AG04450 (cell line): ENCODE measurements at regions not wholly inside any gene's neighbourhood (a gene's known extent, or its start where the extent isn't known, plus 50 kb on each side); places are given as distances from the start of the nearest gene placed in this dataset.

Experiments
- CTCF ChIA-PET: fragments of 300-600, 350-600 bp; formaldehyde crosslinking; extraction: SDS; loops from one replicate; lab custom pipeline; 2022; ENCODE audit warnings: antibody characterized with exemption, inconsistent platforms; lab: Charles Lee
- POLR2A ChIA-PET: fragments of 350-600 bp; formaldehyde crosslinking; extraction: SDS; loops from one replicate; lab custom pipeline; 2021; ENCODE audit warnings: antibody characterized with exemption, inconsistent platforms; lab: Yijun Ruan, JAX
- DNase-seq: peaks from one replicate; pipeline ENCODE4 v3.0.0-alpha.2; 2011; ENCODE audit warnings: low read depth, low spot score
- H3K27ac ChIP-seq: one replicate; pipeline ENCODE4 v1.5.1; 2012; ENCODE audit warnings: low read depth, low read length, control low read depth
- H3K27me3 ChIP-seq: one replicate; pipeline ENCODE4 v1.6.0; 2012; ENCODE audit warnings: low read length; ENCODE audit not compliant: control insufficient read depth, insufficient read depth
- H3K4me3 ChIP-seq: 2 replicates; pipeline ENCODE4 v1.5.1; 2011; ENCODE audit warnings: mild to moderate bottlenecking, low read depth, low read length, control low read depth
- H3K9me3 ChIP-seq: 2 replicates; pipeline ENCODE4 v1.5.1; 2012; ENCODE audit warnings: low read length; ENCODE audit not compliant: control insufficient read depth, insufficient read depth
- CTCF ChIP-seq: IDR thresholded peaks from 2 replicates; pipeline ENCODE4 v1.5.1; 2011; ENCODE audit warnings: low read depth, low read length, control low read depth, inconsistent platforms

- no peaks in the 10 kb centered on the region for H3K9me3 ChIP-seq
- H3K4me3 ChIP-seq, result no peak overlapping the region
- H3K27me3 ChIP-seq, result no peaks in the 10 kb centered on the region
- ChIA-PET CTCF (no interaction called here), POLR2A (no interaction called here)
- no peak overlapping the region for H3K27ac ChIP-seq
- no peak for TF ChIP-seq CTCF
- DNase-seq, result no peak
These were observed 123.1 kb upstream of the KRR1 start for GRCh38 chr12:75634244-75635222.

DNA sequence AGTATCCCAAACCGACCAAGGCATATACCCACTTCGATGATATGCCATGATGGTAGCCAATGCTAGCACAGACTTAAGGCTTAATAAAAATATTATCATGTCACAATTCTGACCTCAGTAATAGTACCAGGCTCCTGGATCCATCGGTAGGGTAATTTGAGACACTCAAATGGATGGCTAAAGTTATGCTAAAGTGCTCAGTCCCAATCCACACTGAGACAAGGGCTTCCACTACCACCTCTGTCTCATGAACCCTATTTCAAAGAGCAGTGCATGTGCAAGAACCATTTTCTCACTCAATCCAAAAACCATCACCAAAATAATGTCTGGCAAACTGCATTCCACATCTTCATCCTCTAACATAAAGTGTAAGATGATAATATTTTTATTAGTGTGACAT is 122.4 kb upstream of the KRR1 start:
- ChIA-PET POLR2A (no interaction called here), CTCF (no interaction called here)
- no peaks in the 10 kb centered on the region for H3K27me3 ChIP-seq
- H3K27ac ChIP-seq, result no peak overlapping the region
- DNase-seq, result no peak
- H3K9me3 ChIP-seq, result no peaks in the 10 kb centered on the region
- no peak overlapping the region for H3K4me3 ChIP-seq
- TF ChIP-seq CTCF, result no peak

GRCh38 chr12:75632442-75632841 is 121.0 kb upstream of the KRR1 start:
- no peaks in the 10 kb centered on the region for H3K27me3 ChIP-seq
- no peak overlapping the region for H3K4me3 ChIP-seq
- DNase-seq, result no peak
- no peak overlapping the region for H3K27ac ChIP-seq
- H3K9me3 ChIP-seq, result no peaks in the 10 kb centered on the region
- no peak for TF ChIP-seq CTCF
- POLR2A ChIA-PET, result no interaction called here
- CTCF ChIA-PET, result no interaction called here

DNA sequence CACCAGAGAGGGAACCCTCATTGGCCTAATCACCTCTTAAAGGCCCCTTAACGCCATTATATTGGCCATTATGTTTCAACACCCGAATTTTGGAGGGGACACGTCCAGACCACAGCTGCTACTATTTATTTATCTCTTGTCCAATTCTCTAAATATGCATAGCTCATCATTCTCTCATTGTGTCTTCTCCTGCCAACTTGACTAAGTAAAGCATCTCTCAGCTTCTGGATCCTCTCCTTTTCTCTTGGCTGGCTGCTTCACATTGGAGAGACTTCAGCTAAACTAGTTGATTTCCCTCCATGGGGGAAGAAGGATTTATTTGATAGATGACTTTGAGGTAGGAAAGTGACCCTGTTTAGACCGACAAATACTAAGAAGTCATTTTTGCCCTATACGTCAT is 120.4 kb upstream of the KRR1 start:
- POLR2A ChIA-PET, result no interaction called here
- H3K27ac ChIP-seq, result no peak overlapping the region
- no peaks in the 10 kb centered on the region for H3K9me3 ChIP-seq
- no peak for DNase-seq
- CTCF ChIA-PET, result interaction anchor here (0.6 kb wide), 1 partner anchor 1307 kb away, joined by 5 read pairs; no protein-coding TSS in a partner anchor
- no peaks in the 10 kb centered on the region for H3K27me3 ChIP-seq
- no peak overlapping the region for H3K4me3 ChIP-seq
- no peak for TF ChIP-seq CTCF

GRCh38 chr12:75630091-75630490 is 118.7 kb upstream of the KRR1 start:
- ChIA-PET CTCF (interaction anchor here (1.5 kb wide), 1 partner anchor 103 kb away, joined by 3 read pairs; no protein-coding TSS in a partner anchor), POLR2A (no interaction called here)

More at GRCh38 chr12:75630091-75630490, 118.7 kb upstream of the KRR1 start:
- H3K27ac ChIP-seq, result no peak overlapping the region
- DNase-seq, result no peak
- no peaks in the 10 kb centered on the region for H3K27me3 ChIP-seq
- TF ChIP-seq CTCF, result no peak
- no peak overlapping the region for H3K4me3 ChIP-seq
- no peaks in the 10 kb centered on the region for H3K9me3 ChIP-seq
